PC-9 (cell line): ENCODE measurements at regions not wholly inside any gene's neighbourhood (a gene's known extent, or its start where the extent isn't known, plus 50 kb on each side); places are given as distances from the start of the nearest gene placed in this dataset.

Experiments used
- BruUV-seq: library from RNA; stranded (reverse); fragments of 400-500 nt; replicated peaks from 2 replicates; lab custom pipeline; 2021; lab: Mats Ljungman, UMichigan
- CTCF ChIA-PET: fragments of 300-600 bp; sonication (Branson Sonifier 250); formaldehyde crosslinking; loops from one replicate; lab custom pipeline; 2022; ENCODE audit warnings: antibody characterized with exemption; lab: Charles Lee
- POLR2A ChIA-PET: fragments of 300-600 bp; sonication (Branson Sonifier 250); formaldehyde crosslinking; loops from one replicate; lab custom pipeline; 2022; ENCODE audit warnings: antibody characterized with exemption; ENCODE audit not compliant: unreplicated experiment; lab: Charles Lee
- DNase-seq, 2 experiments: peaks; one replicate each; pipeline versions ENCODE4 v3.0.0 to v3.0.0-alpha.2; 2015 to 2022; ENCODE audit warnings: mixed read lengths in 1 of 2
- H2AFZ ChIP-seq: fragments of 200-600 bp; sonication (generic); 2 replicates; pipeline ENCODE4 v1.8.1; 2017; ENCODE audit warnings: antibody characterized with exemption
- H3F3A ChIP-seq: fragments of 200-600 bp; sonication (generic); 2 replicates; pipeline ENCODE4 v1.8.1; 2017; ENCODE audit warnings: antibody characterized with exemption, mild to moderate bottlenecking, low read depth; ENCODE audit not compliant: insufficient read depth
- H3K27ac ChIP-seq: fragments of 200-600 bp; sonication (generic); 2 replicates; pipeline ENCODE4 v1.6.1; 2016; ENCODE audit warnings: mixed run types
- H3K27me3 ChIP-seq: fragments of 200-600 bp; sonication (generic); 2 replicates; pipeline ENCODE4 v1.6.1; 2016; ENCODE audit warnings: low read depth, mixed run types; ENCODE audit not compliant: insufficient read depth
- H3K36me3 ChIP-seq: fragments of 200-600 bp; sonication (generic); 2 replicates; pipeline ENCODE4 v1.6.1; 2016; ENCODE audit warnings: low read depth, mixed run types
- H3K4me1 ChIP-seq: fragments of 200-600 bp; sonication (generic); replicated peaks from 2 replicates; pipeline ENCODE4 v1.6.1; 2016; ENCODE audit warnings: mixed run types; ENCODE audit not compliant: insufficient read depth
- H3K4me2 ChIP-seq: fragments of 200-600 bp; sonication (generic); 2 replicates; pipeline ENCODE4 v1.6.1; 2017; ENCODE audit warnings: mixed run types
- H3K4me3 ChIP-seq: fragments of 200-600 bp; sonication (generic); 2 replicates; pipeline ENCODE4 v1.6.1; 2016; ENCODE audit warnings: mixed run types
- H3K79me2 ChIP-seq: fragments of 200-600 bp; sonication (generic); 2 replicates; pipeline ENCODE4 v1.6.1; 2017; ENCODE audit warnings: low read depth, mixed run types
- H3K9me2 ChIP-seq: fragments of 200-600 bp; sonication (generic); 2 replicates; pipeline ENCODE4 v1.8.1; 2017; ENCODE audit warnings: mild to moderate bottlenecking; ENCODE audit not compliant: insufficient read depth
- H3K9me3 ChIP-seq: fragments of 200-600 bp; sonication (generic); 2 replicates; pipeline ENCODE4 v1.8.1; 2016; ENCODE audit warnings: low read depth; ENCODE audit not compliant: insufficient read depth
- H4K20me1 ChIP-seq: fragments of 200-600 bp; sonication (generic); 2 replicates; pipeline ENCODE4 v1.8.1; 2017; ENCODE audit not compliant: insufficient read depth
- EZH2 ChIP-seq: fragments of 200-600 bp; sonication (generic); IDR thresholded peaks from 2 replicates; pipeline ENCODE4 v1.8.0; 2017; ENCODE audit warnings: antibody characterized with exemption, low read depth
- intact Hi-C: fragments of 100-400 bp; cut with micrococcal nuclease; formaldehyde crosslinking; loops from one replicate; pipeline ENCODE4 v1.10.0; 2022; ENCODE audit not compliant: unreplicated experiment
- TF ChIP-seq, protein P1 (sequence below): fragments of 200-600 bp; sonication (generic); conservative IDR thresholded peaks from 2 replicates; pipeline ENCODE4 v1.6.1; 2017; ENCODE audit warnings: mixed run types, antibody characterized with exemption, mild to moderate bottlenecking, moderate library complexity

DNA sequence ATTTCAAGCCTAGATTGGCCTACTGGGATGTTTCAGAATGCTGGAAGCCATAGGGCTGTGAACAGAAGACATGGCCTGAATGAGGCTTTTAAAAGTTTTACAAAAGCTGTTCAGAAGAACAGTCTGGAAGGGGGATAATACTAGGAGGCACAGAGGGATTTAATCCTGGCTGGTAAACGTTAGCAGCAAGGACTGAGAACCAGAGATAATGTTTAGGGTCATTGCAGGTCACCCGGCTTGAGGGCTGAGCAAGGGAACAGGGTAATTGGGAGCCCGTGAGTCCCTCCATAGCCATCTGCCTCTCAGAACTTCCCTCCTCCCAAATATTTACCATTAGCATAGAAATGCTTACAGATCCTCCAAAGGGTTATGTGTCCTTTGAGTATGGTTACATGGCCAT is 765.4 kb downstream of the TMEM182 start:
- TF ChIP-seq EZH2: no peak
- TF ChIP-seq, protein P1, sequence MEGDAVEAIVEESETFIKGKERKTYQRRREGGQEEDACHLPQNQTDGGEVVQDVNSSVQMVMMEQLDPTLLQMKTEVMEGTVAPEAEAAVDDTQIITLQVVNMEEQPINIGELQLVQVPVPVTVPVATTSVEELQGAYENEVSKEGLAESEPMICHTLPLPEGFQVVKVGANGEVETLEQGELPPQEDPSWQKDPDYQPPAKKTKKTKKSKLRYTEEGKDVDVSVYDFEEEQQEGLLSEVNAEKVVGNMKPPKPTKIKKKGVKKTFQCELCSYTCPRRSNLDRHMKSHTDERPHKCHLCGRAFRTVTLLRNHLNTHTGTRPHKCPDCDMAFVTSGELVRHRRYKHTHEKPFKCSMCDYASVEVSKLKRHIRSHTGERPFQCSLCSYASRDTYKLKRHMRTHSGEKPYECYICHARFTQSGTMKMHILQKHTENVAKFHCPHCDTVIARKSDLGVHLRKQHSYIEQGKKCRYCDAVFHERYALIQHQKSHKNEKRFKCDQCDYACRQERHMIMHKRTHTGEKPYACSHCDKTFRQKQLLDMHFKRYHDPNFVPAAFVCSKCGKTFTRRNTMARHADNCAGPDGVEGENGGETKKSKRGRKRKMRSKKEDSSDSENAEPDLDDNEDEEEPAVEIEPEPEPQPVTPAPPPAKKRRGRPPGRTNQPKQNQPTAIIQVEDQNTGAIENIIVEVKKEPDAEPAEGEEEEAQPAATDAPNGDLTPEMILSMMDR: no peak
- no TSS peak for BruUV-seq
- Histone ChIP-seq H3K4me1 (no peaks in the 10 kb centered on the region), H3K9me2 (no peaks in the 10 kb centered on the region), H4K20me1 (no peaks in the 10 kb centered on the region), H3K4me2 (no peak overlapping the region), H3K4me3 (no peak overlapping the region), H3K36me3 (no peaks in the 10 kb centered on the region), H2AFZ (no peak overlapping the region), H3F3A (no peaks in the 10 kb centered on the region), H3K27ac (no peak overlapping the region), H3K9me3 (no peaks in the 10 kb centered on the region), H3K79me2 (no peaks in the 10 kb centered on the region), H3K27me3 (no peaks in the 10 kb centered on the region; the same call in 1 of the 2 replicates)
- DNase-seq: no peak
- POLR2A ChIA-PET: no interaction called here
- intact Hi-C loops: no loop called here
- CTCF ChIA-PET: no interaction called here

DNA sequence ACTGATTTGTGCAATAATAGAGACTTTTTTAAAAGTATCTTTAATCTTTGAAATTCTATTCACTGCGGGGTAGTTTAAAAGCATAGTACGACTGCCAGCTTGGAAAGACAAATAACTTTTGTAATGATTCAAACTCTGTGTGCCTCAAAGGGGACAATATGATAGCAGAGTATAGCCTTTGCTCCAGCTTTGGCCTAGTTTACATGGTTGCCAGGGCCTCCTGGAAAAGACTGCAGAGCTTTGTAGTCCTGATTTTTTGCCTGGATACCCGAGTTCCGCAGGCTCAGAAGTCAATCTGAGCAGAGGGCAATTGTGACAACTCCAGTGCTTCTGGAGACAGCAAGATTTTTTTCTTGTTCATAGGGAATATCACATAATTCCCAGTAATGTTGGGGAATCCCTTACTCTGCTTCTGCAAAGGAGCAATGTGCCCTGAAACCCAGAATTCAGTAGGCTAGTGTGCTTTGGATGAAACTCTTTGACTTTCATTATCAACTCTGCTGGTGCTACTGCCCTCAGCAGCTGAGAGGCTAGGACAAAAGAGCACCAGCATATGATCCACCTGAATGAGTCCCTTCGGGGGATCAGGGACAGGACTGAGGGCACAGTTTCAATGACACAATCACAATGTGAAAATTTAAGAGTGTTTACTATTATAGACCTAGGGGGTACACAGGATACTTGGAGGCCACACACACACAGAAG is 768.1 kb downstream of the TMEM182 start:
- Histone ChIP-seq H2AFZ (no peak overlapping the region), H3F3A (no peaks in the 10 kb centered on the region), H3K4me2 (no peak overlapping the region), H3K79me2 (no peaks in the 10 kb centered on the region), H3K9me3 (no peaks in the 10 kb centered on the region), H3K36me3 (no peaks in the 10 kb centered on the region), H4K20me1 (no peaks in the 10 kb centered on the region), H3K4me3 (no peak overlapping the region), H3K9me2 (no peaks in the 10 kb centered on the region), H3K4me1 (no peaks in the 10 kb centered on the region), H3K27ac (no peak overlapping the region), H3K27me3 (no peaks in the 10 kb centered on the region; the same call in 1 of the 2 replicates)
- CTCF ChIA-PET: no interaction called here
- no peak for TF ChIP-seq EZH2
- TF ChIP-seq, protein P1: no peak
- intact Hi-C loops: no loop called here
- no peak for DNase-seq
- POLR2A ChIA-PET: interaction anchor here (0.6 kb wide), 1 partner anchor 554 kb away, joined by 3 read pairs; no protein-coding TSS in a partner anchor
- no TSS peak for BruUV-seq

DNA sequence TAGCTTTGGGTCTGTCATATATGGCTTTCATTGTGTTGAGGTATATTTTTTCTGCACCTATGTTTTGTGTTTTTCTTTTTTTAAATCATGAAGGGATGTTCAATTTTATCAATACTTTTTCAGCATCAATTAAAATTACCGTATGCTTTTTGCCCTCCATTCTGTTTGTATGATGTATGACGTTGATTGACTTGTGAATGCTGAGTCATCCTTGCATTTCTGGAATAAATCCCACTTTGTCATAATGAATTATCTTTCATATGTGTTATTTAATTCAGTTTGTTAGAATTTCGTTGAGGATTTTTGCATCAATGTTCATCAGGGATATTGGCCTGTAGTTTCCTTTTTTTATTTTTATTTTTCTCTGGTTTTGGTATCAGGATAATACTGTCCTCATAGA is 790.9 kb downstream of the TMEM182 start:
- Histone ChIP-seq H3K9me3 (no peaks in the 10 kb centered on the region), H2AFZ (no peak overlapping the region), H3K79me2 (no peaks in the 10 kb centered on the region), H4K20me1 (no peaks in the 10 kb centered on the region), H3K27me3 (no peaks in the 10 kb centered on the region), H3K27ac (no peak overlapping the region), H3K4me2 (no peak overlapping the region), H3K4me3 (no peak overlapping the region), H3K4me1 (no peaks in the 10 kb centered on the region), H3K9me2 (no peaks in the 10 kb centered on the region), H3F3A (no peaks in the 10 kb centered on the region), H3K36me3 (no peaks in the 10 kb centered on the region)
- POLR2A ChIA-PET: no interaction called here
- TF ChIP-seq, protein P1: no peak
- TF ChIP-seq EZH2: no peak
- no TSS peak for BruUV-seq
- DNase-seq: no peak
- CTCF ChIA-PET: no interaction called here
- intact Hi-C loops: no loop called here
